Activated CD4-positive, CD25-positive, alpha-beta regulatory T cell (primary cell): ENCODE measurements at regions not wholly inside any gene's neighbourhood (a gene's known extent, or its start where the extent isn't known, plus 50 kb on each side); places are given as distances from the start of the nearest gene placed in this dataset.

Experiments used
- DNase-seq, 4 experiments: peaks; one replicate each; lab custom pipeline; 2025; lab: John Stamatoyannopoulos, UW

GRCh38 chr15:37165395-37165794, 65.0 kb upstream of the MEIS2 start:
- no peak for DNase-seq

- DNase-seq: no peak
These were observed 66.1 kb upstream of the MEIS2 start for GRCh38 chr15:37166402-37166801.

GRCh38 chr15:37181339-37181738, 81.0 kb upstream of the MEIS2 start:
- DNase-seq: no peak

GRCh38 chr15:37199545-37199944, 99.2 kb upstream of the MEIS2 start:
- no peak for DNase-seq

GRCh38 chr15:37203050-37203449, 102.7 kb upstream of the MEIS2 start:
- DNase-seq: no peak

- no peak for DNase-seq
These were observed 104.3 kb upstream of the MEIS2 start for GRCh38 chr15:37204692-37205091.

GRCh38 chr15:37206690-37207089, 106.3 kb upstream of the MEIS2 start:
- no peak for DNase-seq

GRCh38 chr15:37208146-37209040, 108.0 kb upstream of the MEIS2 start:
- no peak for DNase-seq

GRCh38 chr15:37209041-37209363, 108.7 kb upstream of the MEIS2 start:
- no peak for DNase-seq

GRCh38 chr15:37217567-37217966, 117.2 kb upstream of the MEIS2 start:
- DNase-seq: no peak

- DNase-seq: no peak
These were observed 118.1 kb upstream of the MEIS2 start for GRCh38 chr15:37218351-37218916.

- DNase-seq: no peak
These were observed 118.9 kb upstream of the MEIS2 start for GRCh38 chr15:37219211-37219701.

- no peak for DNase-seq
These were observed 120.8 kb upstream of the MEIS2 start for GRCh38 chr15:37220949-37221670.

GRCh38 chr15:37221671-37222145, 121.4 kb upstream of the MEIS2 start:
- DNase-seq: no peak

- DNase-seq: no peak
These were observed 122.7 kb upstream of the MEIS2 start for GRCh38 chr15:37223089-37223488.

- no peak for DNase-seq
These were observed 129.7 kb upstream of the MEIS2 start for GRCh38 chr15:37229855-37230619.

- no peak for DNase-seq
These were observed 145.0 kb upstream of the MEIS2 start for GRCh38 chr15:37245358-37245757.

GRCh38 chr15:37246065-37246464, 145.7 kb upstream of the MEIS2 start:
- DNase-seq: no peak

- no peak for DNase-seq
These were observed 146.5 kb upstream of the MEIS2 start for GRCh38 chr15:37246856-37247255.

GRCh38 chr15:37249249-37249648, 148.9 kb upstream of the MEIS2 start:
- DNase-seq: no peak

GRCh38 chr15:37252530-37252929, 152.2 kb upstream of the MEIS2 start:
- DNase-seq: no peak

GRCh38 chr15:37253877-37254276, 153.5 kb upstream of the MEIS2 start:
- DNase-seq: no peak
